Breast epithelium (tissue), 3 donors: ENCODE measurements at regions not wholly inside any gene's neighbourhood (a gene's known extent, or its start where the extent isn't known, plus 50 kb on each side); places are given as distances from the start of the nearest gene placed in this dataset.
"Not testable (repeated sequence)": the region's sequence is repeated elsewhere in the genome, so short reads cannot be mapped to it uniquely, and the experiment has no call there.

Experiments used
- POLR2A ChIP-seq: fragments of 450-650 bp; IDR thresholded peaks from one replicate; pipeline ENCODE4 v1.6.1; 2016; ENCODE audit warnings: antibody characterized with exemption, mild to moderate bottlenecking, moderate library complexity
- TF ChIP-seq, protein P1 (sequence below), 3 donors: fragments of 450-650 bp; IDR thresholded peaks; one replicate each; pipeline ENCODE4 v1.5.1; 2016 to 2017; ENCODE audit warnings: antibody characterized with exemption in 3 of 3, mild to moderate bottlenecking in 3 of 3, moderate library complexity in 3 of 3

DNA sequence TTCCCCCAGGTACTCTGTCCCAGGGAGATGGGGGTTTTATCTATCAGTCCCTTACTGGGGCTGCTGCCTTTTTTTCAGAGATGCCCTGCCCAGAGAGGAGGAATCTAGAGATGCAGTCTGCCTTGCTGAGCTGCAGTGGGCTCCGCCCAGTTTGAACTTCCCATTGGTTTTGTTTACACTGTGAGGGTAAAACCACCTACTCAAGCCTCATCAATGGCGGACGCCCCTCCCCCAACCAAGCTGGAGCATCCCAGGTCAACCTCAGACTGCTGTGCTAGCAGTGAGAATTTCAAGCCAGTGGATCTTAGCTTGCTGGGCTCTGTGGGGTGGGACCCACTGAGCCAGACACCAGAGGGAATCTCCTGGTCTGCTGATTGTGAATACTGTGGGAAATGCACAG is 191.0 kb upstream of the MAST4 start:
- TF ChIP-seq, protein P1, sequence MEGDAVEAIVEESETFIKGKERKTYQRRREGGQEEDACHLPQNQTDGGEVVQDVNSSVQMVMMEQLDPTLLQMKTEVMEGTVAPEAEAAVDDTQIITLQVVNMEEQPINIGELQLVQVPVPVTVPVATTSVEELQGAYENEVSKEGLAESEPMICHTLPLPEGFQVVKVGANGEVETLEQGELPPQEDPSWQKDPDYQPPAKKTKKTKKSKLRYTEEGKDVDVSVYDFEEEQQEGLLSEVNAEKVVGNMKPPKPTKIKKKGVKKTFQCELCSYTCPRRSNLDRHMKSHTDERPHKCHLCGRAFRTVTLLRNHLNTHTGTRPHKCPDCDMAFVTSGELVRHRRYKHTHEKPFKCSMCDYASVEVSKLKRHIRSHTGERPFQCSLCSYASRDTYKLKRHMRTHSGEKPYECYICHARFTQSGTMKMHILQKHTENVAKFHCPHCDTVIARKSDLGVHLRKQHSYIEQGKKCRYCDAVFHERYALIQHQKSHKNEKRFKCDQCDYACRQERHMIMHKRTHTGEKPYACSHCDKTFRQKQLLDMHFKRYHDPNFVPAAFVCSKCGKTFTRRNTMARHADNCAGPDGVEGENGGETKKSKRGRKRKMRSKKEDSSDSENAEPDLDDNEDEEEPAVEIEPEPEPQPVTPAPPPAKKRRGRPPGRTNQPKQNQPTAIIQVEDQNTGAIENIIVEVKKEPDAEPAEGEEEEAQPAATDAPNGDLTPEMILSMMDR (IDR thresholded peaks at IDR 0.05) = not testable (repeated sequence)
- TF ChIP-seq POLR2A = not testable (repeated sequence)
